Glutamatergic neuron (in vitro differentiated cells): ENCODE measurements at regions not wholly inside any gene's neighbourhood (a gene's known extent, or its start where the extent isn't known, plus 50 kb on each side); places are given as distances from the start of the nearest gene placed in this dataset.
A peak's percentile ranks its signal among the peaks of the same experiment; 100 is the strongest.

Experiments
- DNase-seq: peaks from one replicate; pipeline ENCODE4 v3.0.0; 2022
- H3K27ac Mint-ChIP-seq: one replicate; pipeline ENCODE4 v1.8.0; 2020; ENCODE audit warnings: mild to moderate bottlenecking, mixed read lengths, inconsistent platforms; ENCODE audit not compliant: unreplicated experiment
- H3K27me3 Mint-ChIP-seq: one replicate; pipeline ENCODE4 v1.8.0; 2020; ENCODE audit warnings: mild to moderate bottlenecking, moderate library complexity, mixed read lengths, inconsistent platforms; ENCODE audit not compliant: unreplicated experiment
- H3K36me3 Mint-ChIP-seq: one replicate; pipeline ENCODE4 v1.8.0; 2020; ENCODE audit warnings: mild to moderate bottlenecking, mixed read lengths, inconsistent platforms; ENCODE audit not compliant: unreplicated experiment
- H3K4me1 Mint-ChIP-seq: one replicate; pipeline ENCODE4 v1.8.0; 2020; ENCODE audit warnings: mild to moderate bottlenecking, low read depth, mixed read lengths, inconsistent platforms; ENCODE audit not compliant: unreplicated experiment
- H3K4me3 Mint-ChIP-seq: one replicate; pipeline ENCODE4 v1.8.0; 2020; ENCODE audit warnings: mild to moderate bottlenecking, mixed read lengths, inconsistent platforms; ENCODE audit not compliant: unreplicated experiment
- H3K9me3 Mint-ChIP-seq: one replicate; pipeline ENCODE4 v1.8.0; 2020; ENCODE audit warnings: mild to moderate bottlenecking, moderate library complexity, mixed read lengths, inconsistent platforms; ENCODE audit not compliant: unreplicated experiment
- CTCF ChIP-seq: fragments of 200-600 bp; sonication (generic); IDR thresholded peaks from one replicate; pipeline ENCODE4 v1.5.0; 2021; ENCODE audit not compliant: partially characterized antibody, unreplicated experiment

- Mint-ChIP-seq H3K4me3 (peak overlapping the region; percentile 23), H3K27ac (peak overlapping the region; percentile 89), H3K4me1 (peaks cover 40% of the 10 kb centered on the region), H3K9me3 (peaks cover 8% of the 10 kb centered on the region), H3K36me3 (no peaks in the 10 kb centered on the region), H3K27me3 (no peaks in the 10 kb centered on the region)
- no peak for TF ChIP-seq CTCF
- no peak for DNase-seq
Observed at GRCh38 chr14:25520821-25521220, 470.9 kb upstream of the STXBP6 start.

GRCh38 chr14:25518364-25518763, 468.4 kb upstream of the STXBP6 start:
- H3K4me3 Mint-ChIP-seq = no peak overlapping the region
- no peak for TF ChIP-seq CTCF
- no peaks in the 10 kb centered on the region for H3K27me3 Mint-ChIP-seq
- peaks cover 40% of the 10 kb centered on the region for H3K4me1 Mint-ChIP-seq
- H3K27ac Mint-ChIP-seq = peak overlapping the region; percentile 1
- H3K36me3 Mint-ChIP-seq = no peaks in the 10 kb centered on the region
- DNase-seq = peak; percentile 36
- peaks cover 10% of the 10 kb centered on the region for H3K9me3 Mint-ChIP-seq

GRCh38 chr14:25516838-25517237, 466.9 kb upstream of the STXBP6 start:
- Mint-ChIP-seq H3K4me1 (peaks cover 30% of the 10 kb centered on the region), H3K9me3 (peaks cover 7% of the 10 kb centered on the region), H3K27ac (no peak overlapping the region), H3K36me3 (peaks cover 6% of the 10 kb centered on the region), H3K27me3 (no peaks in the 10 kb centered on the region), H3K4me3 (no peak overlapping the region)
- no peak for TF ChIP-seq CTCF
- no peak for DNase-seq

- peaks cover 7% of the 10 kb centered on the region for H3K36me3 Mint-ChIP-seq
- H3K4me3 Mint-ChIP-seq = no peak overlapping the region
- H3K27ac Mint-ChIP-seq = no peak overlapping the region
- H3K9me3 Mint-ChIP-seq = peaks cover 4% of the 10 kb centered on the region
- no peaks in the 10 kb centered on the region for H3K27me3 Mint-ChIP-seq
- DNase-seq = no peak
- no peak for TF ChIP-seq CTCF
- H3K4me1 Mint-ChIP-seq = no peaks in the 10 kb centered on the region
Observed at GRCh38 chr14:25508845-25509244, 458.9 kb upstream of the STXBP6 start.

GRCh38 chr14:25501749-25502148, 451.8 kb upstream of the STXBP6 start:
- Mint-ChIP-seq H3K4me3 (no peak overlapping the region), H3K27ac (no peak overlapping the region), H3K4me1 (no peaks in the 10 kb centered on the region), H3K9me3 (no peaks in the 10 kb centered on the region), H3K27me3 (no peaks in the 10 kb centered on the region), H3K36me3 (no peaks in the 10 kb centered on the region)
- no peak for DNase-seq
- TF ChIP-seq CTCF = no peak
